ENCODE measurements at regions not wholly inside any gene's neighbourhood (a gene's known extent, or its start where the extent isn't known, plus 50 kb on each side); places are given as distances from the start of the nearest gene placed in this dataset.
"Not testable (repeated sequence)": the region's sequence is repeated elsewhere in the genome, so short reads cannot be mapped to it uniquely, and the experiment has no call there.

DNA sequence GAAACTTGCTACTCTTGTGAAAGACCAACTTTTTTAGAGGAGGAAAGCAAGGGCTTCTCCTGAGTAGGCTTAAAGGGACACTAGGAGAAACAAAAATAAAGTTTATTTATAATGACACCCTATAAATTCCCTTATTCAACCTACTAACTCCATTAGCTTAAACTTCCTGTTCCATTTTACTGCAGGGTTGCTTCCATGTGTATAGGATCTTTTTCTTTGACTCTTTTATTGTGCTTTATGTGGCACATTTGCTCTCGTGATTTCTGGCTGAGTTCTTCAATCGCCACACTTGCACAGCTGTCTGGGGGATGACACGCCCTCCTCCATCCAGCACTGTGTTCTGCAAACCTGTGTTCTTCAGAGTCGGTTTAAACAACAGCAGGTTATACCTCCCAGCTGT lies 225.7 kb upstream of the NPVF start:
- no peak for DNase-seq (ENCODE audit: low spot score)

DNA sequence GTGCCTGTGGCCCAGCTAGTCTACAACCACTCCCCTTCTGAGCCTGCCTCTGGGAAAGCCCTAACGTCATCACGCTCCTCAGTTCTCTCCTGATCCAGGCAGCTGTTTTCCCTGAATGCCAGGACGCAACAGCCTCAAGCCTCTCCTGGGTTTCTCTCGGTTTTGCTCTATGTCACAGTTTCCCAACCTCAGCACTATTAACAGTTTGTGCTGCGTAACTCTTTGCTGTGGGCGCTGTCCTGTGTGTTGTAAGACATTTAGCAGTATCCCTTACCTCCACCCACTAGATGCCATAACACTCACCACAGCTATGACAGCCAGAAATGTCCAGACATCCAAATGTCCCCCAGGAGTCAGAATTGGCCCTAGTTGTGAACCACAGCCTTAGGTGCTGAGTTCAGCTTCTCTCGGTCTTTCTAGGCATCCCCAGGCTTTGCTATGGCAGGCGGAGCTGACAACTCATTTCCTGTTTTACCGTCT lies 226.3 kb upstream of the NPVF start:
- no peak for DNase-seq (ENCODE audit: low spot score)

- no peak for DNase-seq (ENCODE audit: low spot score)
Measured at GRCh38 chr7:25455683-25456251, 227.5 kb upstream of the NPVF start.

- DNase-seq (ENCODE audit: low spot score): no peak
Measured at GRCh38 chr7:25456467-25457171, 228.3 kb upstream of the NPVF start.

DNA sequence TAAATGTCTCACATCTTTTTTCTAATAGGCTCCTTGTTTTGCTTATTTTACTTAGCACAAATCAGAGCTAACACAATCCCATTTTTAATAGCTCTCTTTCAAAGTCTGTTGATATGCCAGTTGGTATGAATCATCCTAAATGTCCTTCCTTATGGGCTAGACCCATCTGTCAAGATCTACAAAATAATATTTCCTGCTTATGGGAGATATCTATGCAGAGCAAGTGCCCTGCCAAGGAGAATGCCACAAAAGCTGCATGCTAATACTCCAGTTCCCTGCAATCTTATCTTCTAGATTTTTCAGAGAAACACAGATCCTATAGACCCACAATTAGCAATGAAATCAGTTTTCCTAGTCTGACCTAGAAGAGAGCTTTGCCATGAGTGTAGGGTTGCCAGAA lies 230.8 kb upstream of the NPVF start:
- DNase-seq (ENCODE audit: low spot score): no peak

DNA sequence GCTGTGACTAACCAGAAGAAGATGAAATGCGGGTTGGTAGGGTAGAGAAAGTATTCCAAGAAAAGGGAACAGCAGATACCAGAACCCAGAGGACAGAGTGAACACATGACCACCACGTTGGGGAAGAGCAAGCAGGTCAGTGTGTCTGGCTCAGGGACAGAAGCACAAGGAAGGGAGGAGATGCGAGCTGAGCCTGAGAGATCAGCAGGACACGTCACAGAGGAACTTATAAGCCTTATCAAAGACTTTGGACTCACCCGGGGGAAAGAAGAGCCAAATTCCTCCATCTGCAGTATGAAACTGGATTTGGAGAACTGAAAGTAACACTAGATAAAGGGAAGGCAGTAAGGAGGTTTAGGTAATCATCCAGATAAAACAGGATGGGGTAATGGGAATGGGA lies 232.1 kb upstream of the NPVF start:
- DNase-seq (ENCODE audit: low spot score): no peak

DNA sequence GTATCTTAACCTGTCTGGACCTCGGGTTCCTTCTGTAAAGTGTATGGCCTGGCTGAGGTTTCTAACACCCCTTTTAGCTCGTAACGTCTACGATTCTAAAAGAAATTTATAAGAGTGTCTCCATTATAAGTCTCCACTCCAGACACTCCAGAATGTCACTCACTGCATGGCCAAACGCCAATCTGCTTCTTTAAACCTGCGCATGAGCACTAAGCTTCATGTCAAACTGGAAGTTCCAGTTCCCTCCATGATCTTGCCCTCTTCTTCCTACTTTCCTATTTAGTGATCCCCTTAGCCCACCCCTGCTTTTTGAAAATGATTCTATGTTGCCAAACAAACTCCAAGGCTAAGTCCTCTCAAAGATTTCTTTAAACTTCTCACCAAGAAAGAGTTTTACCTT lies 241.4 kb upstream of the NPVF start:
- no peak for DNase-seq (ENCODE audit: low spot score)

- DNase-seq (ENCODE audit: low spot score): no peak
Measured at GRCh38 chr7:25476863-25477499, 248.7 kb upstream of the NPVF start.

DNA sequence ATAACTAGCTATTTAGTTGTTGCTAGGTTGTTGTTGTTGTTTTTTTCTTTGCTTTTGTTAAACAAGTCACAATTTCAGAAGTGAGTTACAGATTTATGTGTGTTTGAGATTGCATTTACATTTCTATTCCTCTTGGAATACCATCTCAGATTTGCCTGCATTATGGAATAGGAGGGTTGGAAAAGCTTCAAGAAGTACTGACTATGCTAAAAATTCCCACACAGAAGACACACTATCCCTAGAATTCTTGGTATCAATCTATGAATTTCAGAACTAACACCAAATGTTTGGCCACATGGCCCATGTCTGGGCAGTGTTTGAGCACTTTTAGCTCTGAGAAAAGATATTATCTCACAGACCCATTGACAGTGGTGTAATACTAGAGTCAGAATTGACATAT lies 249.9 kb upstream of the NPVF start:
- DNase-seq (ENCODE audit: low spot score): not testable (repeated sequence)

DNA sequence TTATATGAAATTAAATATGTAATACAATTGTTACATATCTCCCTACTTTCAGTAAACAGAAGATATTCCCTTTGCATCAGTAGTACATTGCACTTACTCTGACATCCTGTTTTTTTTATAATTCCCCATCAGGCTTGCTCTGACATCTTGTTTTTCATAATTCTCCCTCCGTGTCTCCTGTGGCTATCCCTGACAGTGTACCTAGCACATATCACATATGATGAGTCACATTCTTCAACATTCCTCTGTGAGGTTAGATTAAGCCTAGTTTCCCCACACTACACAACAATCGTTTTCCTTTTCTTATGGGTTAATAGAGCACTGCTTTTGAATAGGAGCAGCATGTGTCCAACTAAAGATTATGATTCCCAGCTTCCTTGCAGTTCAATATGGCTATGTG lies 250.6 kb upstream of the NPVF start:
- DNase-seq (ENCODE audit: low spot score): no peak

GRCh38 chr7:25481891-25482290 lies 253.6 kb upstream of the NPVF start:
- no peak for DNase-seq (ENCODE audit: low spot score)

GRCh38 chr7:25482631-25483030 lies 254.3 kb upstream of the NPVF start:
- DNase-seq (ENCODE audit: low spot score): no peak

- DNase-seq (ENCODE audit: low spot score): no peak
Measured at GRCh38 chr7:25485026-25485425, 256.7 kb upstream of the NPVF start.

DNA sequence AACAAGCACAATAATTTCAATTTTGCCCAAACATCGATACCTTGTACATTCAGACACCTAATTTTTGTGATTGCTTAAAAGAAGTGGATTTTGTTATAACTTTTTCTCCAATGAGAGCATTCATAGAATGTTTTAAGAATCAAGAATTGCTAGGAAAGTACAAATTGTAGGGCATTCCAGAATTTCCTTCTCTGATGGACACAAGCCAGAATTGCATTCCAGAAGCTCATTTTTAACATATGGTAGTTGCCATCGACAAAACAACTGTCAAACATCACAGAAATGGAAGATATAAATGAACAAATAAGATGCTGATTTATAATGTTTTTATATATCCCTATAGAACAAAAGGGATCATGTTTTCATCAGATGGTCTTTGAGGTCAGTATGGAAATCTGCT lies 258.4 kb upstream of the NPVF start:
- DNase-seq (ENCODE audit: low spot score): no peak

GRCh38 chr7:25493805-25494366 lies 265.6 kb upstream of the NPVF start:
- DNase-seq (ENCODE audit: low spot score): no peak

DNA sequence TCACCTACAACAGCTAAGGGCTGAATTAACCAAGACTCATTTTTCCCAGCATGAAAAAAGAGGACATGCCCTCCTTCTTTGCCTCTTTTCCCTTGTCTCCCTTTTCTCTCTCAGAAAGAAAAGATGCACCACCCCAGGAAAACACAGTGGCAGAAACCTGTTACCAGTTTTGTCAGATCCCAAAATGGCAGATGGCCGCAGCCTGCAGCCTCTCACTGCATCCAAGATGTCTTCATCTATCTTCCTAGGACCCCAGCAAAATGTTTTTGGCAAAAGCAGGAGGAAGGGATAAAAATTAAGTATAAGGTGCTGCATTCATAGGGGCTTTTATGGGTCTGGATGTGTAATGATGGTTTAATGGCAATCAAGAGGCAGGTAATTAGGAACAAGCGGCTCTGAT lies 266.6 kb upstream of the NPVF start:
- DNase-seq (ENCODE audit: low spot score): no peak

GRCh38 chr7:25495342-25496250 lies 267.3 kb upstream of the NPVF start:
- DNase-seq (ENCODE audit: low spot score): no peak

DNA sequence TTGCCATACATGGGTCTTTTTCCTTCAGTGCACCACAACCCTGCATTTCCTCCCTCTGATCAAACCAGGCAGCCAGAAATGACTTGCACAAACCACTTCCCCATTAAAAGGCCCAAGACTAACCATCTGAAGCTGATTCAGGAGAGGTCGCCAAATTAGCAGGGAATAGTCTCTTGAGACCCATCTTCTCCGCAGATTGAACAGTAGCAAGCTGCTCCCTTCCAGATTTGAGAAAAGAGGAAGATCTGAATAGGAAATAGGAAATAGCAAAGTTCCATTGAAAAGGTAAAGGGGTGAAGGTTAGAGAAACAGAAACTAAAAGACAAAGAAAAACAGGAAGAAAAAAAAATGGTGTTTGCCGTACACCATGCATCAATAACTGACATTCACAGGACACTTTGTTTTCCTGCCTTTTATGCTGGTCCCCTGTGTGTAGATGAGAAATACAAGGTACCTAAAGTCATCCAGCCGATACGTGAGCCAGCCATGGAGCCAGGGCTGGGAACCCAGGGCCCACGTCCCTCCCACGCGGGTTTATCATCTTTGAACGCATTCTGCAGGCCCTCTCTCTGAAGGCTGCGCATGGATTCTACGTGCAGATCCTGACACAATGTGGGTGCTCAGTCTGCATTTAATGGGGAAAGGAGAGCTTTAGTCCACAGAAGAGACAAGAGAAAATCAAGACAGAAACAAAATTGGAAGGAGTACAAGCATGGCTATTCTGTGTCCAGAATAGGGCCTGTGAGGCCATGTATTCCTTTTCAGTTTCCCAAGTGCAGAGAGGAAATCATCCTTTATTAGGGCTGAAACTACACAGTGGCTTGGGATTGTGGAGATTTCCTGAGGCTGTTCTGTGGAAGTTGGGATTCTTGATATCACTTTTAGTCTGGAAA lies 268.4 kb upstream of the NPVF start:
- DNase-seq (ENCODE audit: low spot score): no peak

GRCh38 chr7:25500393-25500921 lies 272.2 kb upstream of the NPVF start:
- no peak for DNase-seq (ENCODE audit: low spot score)

DNA sequence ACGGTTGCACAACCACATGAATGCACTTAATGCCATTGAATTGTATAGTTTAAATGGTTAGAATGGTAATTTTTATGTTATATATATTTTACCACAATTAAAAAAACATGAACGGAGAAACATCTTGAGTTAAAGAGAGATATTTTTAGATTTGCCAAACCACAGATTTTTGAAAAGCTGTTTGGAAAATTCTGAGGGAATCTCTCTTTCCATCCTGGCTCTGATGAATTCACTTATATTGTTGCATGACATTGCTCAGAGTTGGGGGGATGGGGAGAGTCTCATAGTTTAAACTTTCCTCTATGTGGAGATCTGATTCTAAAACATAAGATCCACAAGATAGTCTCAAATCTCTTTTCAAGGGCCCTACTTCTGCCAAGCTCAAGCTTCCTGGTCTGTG lies 275.0 kb upstream of the NPVF start:
- DNase-seq (ENCODE audit: low spot score): no peak
